ENCODE measurements at regions not wholly inside any gene's neighbourhood (a gene's known extent, or its start where the extent isn't known, plus 50 kb on each side); places are given as distances from the start of the nearest gene placed in this dataset.
"Not testable (repeated sequence)": the region's sequence is repeated elsewhere in the genome, so short reads cannot be mapped to it uniquely, and the experiment has no call there.

DNA sequence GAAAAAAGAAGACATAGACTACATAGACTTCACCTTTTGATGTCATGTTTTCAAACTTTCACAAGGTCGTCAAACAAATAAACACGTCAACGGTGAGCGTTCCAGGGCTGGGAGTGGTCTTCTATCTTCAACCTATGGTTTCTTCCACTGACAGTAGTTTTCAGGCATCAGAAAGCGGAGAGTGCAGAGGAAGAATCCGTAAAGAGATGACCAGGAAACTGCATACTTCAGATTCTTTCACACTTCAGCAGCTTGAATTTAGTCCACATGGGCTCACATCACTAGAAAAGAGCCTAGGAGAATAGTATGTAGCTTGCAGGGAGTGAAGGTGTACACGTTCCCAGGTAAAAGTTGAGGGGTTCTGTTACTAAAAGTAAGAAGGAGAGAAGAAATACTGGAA, 58.5 kb downstream of the NPY1R start:
- no peak for DNase-seq

DNA sequence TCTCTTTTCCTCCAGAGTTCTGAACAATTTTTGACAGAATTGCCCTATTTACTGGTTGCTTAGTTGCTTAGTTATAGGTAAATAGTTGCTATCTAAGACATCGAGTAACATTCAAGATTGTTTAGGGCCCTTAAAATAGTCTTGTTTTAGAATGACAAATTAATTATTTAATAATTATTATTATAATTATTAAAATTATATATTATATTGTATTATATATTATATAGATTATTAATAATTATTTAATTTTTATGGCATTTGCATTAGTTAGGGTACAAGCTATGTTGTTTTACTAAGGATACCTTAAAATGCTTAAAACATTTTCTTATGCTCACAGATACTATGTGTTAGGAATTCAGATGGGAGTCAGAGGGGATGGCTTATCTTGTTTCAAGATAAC, 59.2 kb downstream of the NPY1R start:
- no peak for DNase-seq

DNA sequence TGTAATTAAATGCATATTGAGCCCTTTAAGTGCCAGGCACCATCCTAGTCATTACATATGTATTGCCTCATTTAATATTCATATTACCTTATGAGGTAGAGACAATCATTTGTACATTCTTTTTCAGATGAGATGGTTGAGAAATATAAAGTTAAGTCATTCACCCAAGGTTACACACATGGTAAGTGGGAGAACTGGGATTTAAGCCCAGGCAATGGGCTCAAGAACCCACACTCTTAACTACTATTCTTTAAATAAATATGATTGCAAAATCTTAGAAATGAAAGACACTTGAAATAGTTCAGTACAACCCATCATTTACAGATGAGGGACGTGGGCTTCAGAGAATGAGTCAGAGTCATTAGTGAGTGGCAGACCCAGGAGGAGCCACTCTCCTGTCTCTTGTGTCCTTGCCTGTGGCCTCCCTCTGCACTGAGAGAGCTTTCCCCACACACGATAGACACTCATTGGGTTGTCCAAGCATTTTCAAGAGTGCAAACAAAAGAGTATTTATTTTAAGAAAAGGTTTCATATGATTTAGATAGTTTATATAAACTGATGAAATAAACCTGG, 60.8 kb downstream of the NPY1R start:
- DNase-seq = no peak

GRCh38 chr4:163269869-163270268, 62.5 kb downstream of the NPY1R start:
- DNase-seq = no peak

DNA sequence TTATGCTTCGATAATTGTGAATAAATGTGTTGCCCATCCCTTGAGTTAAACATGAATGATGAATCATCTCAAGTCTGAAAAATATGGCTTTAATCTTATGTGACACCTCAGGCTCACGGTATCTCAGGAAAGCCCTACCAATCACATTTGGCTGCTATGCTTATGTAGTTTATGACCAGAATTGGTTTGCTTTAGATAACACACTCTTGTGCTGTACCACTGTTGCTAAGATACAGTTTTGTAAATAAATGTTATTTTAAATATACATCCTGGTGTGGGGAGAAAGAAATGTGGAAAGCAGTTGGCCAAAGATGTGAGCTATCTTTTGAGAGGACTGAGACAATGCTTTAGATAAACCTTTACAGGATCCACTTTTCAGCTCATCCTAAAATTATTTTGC, 63.2 kb downstream of the NPY1R start:
- no peak for DNase-seq

GRCh38 chr4:163264934-163265333, 67.5 kb downstream of the NPY1R start:
- no peak for DNase-seq

DNA sequence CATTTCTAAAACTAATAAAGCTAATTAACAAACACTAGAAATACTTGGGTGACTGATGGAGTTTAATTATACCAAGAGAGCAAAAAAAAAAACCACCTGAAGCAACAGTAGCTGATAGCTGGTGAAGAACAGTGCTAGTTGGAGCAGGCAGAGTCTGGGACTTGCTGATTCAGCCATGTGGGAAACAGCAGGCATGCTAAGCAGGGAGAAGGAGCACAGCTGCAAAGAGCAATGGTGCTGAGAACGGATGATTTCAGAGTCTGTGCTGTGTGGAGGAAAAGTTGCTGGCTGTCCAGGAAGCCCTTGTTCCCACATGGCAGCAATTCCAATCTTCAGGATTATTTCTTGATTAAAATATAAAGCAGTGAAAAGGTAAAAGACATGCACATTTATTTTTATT, 68.8 kb downstream of the NPY1R start:
- peak; percentile 68 for DNase-seq

- peak; percentile 89 for DNase-seq
Measured at GRCh38 chr4:163256680-163257343, 75.6 kb downstream of the NPY1R start.

GRCh38 chr4:163251204-163251603, 81.2 kb downstream of the NPY1R start:
- no peak for DNase-seq

DNA sequence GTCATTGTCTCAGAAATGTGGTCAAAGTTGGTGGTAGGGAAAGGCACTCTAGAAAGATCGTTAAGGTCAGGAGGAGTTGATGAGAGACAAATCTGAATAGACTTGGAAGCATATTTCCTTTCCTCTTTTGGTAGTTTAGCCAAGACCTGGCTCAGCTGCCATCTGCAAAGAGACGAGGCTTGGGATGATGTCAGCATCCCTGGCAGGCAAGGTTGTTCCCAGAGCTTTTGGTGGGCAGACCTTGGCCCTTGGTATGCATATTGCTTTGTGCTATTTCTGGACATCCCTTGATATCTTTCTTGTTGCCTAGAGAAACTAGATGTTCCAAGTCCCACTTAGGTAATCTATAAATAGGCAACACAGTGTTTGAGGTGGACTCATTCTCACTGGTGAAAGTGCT, 82.4 kb upstream of the NAF1 start:
- DNase-seq = no peak

DNA sequence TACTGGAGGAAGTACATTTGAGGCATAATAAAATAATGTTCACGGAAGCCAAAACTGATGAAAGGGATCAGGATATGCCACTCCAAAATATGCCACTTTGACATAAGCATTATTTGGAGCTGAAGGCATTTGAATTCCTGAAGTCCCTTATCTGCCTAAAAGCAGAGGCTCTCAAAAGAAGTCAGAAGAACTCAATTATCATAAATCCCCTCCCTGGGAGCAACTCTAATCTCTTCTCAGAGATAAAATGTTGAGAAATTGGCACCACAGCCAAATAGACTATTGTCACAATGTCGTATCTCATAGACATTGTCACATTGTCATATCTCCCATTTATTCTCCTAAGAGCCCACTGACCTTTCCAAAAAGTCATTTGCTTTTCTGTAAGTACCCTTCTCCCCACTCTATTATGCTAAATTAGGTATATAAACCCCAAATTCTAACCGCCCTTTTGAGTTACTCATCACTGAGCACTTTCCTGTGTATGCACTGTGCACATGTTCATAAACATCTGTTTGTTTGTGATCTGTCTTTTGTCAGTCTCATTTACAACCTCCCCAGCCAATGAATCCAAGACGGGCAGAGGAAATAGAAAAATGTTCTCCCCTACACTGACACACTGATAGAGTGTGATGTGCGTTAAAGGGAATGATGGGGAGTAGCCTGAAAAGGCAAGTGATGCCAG, 78.5 kb upstream of the NAF1 start:
- no peak for DNase-seq

- no peak for DNase-seq
Measured at GRCh38 chr4:163243297-163243981, 76.7 kb upstream of the NAF1 start.

DNA sequence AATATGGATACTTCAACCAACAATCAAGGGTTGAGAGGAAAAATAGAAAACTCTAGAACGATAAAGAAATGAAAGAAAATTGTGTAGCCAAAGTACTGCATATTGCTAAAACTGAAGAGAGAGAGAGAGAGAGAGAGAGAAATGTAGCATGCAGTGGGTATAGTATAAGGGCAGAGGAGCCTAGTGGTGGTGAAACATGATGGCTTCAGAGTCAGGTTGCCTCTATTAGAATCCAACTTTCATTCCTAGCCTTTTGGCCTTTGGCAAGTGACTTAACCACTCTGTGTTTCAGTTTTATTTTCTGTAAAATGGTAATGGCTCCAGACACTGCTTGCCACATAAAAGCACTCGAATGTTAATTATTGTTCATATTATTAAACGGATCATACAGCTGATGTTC, 71.2 kb upstream of the NAF1 start:
- no peak for DNase-seq

DNA sequence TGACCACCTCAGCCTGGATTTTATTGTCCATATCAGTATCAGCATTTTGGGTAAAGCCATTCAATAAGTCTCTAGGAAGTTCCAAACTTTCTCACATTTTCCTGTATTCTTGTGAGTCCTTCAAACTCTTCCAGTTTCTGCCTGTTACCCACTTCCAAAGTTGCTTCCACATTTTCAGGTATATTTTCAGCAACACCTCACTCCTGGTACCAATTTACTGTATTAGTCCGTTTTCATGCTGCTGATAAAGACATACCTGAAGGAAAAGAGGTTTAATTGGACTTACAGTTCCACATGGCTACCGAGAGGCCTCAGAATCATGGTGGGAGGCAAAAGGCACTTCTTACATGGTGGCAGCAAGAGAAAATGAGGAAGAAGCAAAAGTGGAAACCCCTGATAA, 69.7 kb upstream of the NAF1 start:
- not testable (repeated sequence) for DNase-seq

- DNase-seq = no peak
Measured at GRCh38 chr4:163233321-163233720, 66.6 kb upstream of the NAF1 start.

DNA sequence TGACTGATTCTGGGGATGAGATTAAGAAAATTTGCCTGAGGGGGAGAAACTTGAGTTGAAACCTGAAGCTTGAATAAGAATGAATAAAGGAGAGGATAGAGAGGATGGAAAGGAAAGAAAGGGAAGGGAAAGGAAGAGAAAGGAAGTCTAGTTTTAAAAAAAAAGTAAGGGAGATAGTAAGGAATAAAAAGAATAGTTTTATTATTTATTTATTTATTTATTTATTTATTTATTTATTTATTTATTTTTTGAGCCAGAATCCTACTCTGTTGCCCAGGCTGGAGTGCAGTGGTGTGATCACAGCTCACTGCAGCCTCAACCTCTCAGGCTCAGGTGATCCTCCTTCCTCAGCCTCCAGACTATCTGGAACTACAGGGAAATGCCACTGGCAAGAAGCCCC, 62.0 kb upstream of the NAF1 start:
- DNase-seq = no peak

DNA sequence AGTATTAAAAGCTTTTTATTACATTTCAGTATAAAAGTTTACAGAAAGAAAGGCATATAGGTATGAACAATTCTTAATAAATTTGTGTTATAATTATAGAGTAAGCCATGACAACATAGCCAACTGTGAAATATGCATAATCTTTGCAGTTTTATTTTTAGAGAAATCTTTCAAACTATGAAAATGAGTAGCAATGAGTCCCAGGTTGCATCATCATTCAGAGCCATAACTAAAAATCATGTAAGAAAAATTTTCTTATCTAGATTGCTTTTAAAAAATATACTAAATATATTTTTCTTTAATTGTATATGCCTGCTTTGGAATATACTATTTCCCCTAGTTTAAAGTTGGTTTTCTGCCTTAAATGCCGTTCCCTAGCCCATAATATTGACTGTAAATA, 54.8 kb upstream of the NAF1 start:
- DNase-seq = no peak

GRCh38 chr4:163217505-163217904, 50.8 kb upstream of the NAF1 start:
- DNase-seq = no peak
